HCT116 (cell line): ENCODE measurements at regions not wholly inside any gene's neighbourhood (a gene's known extent, or its start where the extent isn't known, plus 50 kb on each side); places are given as distances from the start of the nearest gene placed in this dataset.

Source experiments
- ATAC-seq: fragments of 200-7000 bp; cut with Tn5 transposase; 2 replicates; pipeline ENCODE4 v1.9.1; 2020; ENCODE audit warnings: mild to moderate bottlenecking, moderate library complexity
- BruUV-seq: library from RNA; stranded (reverse); fragments of 400-500 nt; replicated peaks from 2 replicates; lab custom pipeline; 2021; lab: Mats Ljungman, UMichigan
- CTCF ChIA-PET: fragments of 300-600 bp; sonication (Branson Sonifier 250); formaldehyde crosslinking; loops from one replicate; lab custom pipeline; 2021; ENCODE audit warnings: antibody characterized with exemption; lab: Charles Lee
- POLR2A ChIA-PET: fragments of 300-600, 350-600 bp; sonication (Branson Sonifier 250); formaldehyde crosslinking; loops from one replicate; lab custom pipeline; 2021; ENCODE audit warnings: antibody characterized with exemption; lab: Charles Lee
- RAD21 ChIA-PET, 2 experiments: fragments of 300-600 bp; sonication (Branson Sonifier 250); formaldehyde crosslinking; loops; one replicate each; lab custom pipeline; 2023; ENCODE audit warnings: low total read pairs in 2 of 2; ENCODE audit not compliant: uncharacterized antibody in 2 of 2, unreplicated experiment in 2 of 2, low non-redundant PET in 1 of 2; lab: Charles Lee
- DNase-seq: peaks from one replicate; pipeline ENCODE4 v3.0.0-alpha.2; 2010; ENCODE audit warnings: low read depth, low spot score
- H2AFZ ChIP-seq: fragments of 200-600 bp; shearing (Covaris generic), sonication (generic); 2 replicates; pipeline ENCODE4 v1.6.1; 2017; ENCODE audit warnings: low read depth, mixed run types, mixed read lengths, antibody characterized with exemption, low read length; ENCODE audit not compliant: poor library complexity, severe bottlenecking
- H3K27ac ChIP-seq: 2 replicates; pipeline ENCODE4 v1.5.1; 2012; ENCODE audit warnings: low read depth, low read length
- H3K27me3 ChIP-seq: fragments of 200-600 bp; sonication (generic); 2 replicates; pipeline ENCODE4 v1.6.1; 2016; ENCODE audit warnings: mixed run types, low read length, mixed read lengths; ENCODE audit not compliant: insufficient read depth
- H3K36me3 ChIP-seq, 2 experiments: fragments of 200-500 bp in 1 of 2; fragments of 200-600 bp in 1 of 2; sonication (Bioruptor generic) in 1 of 2; sonication (generic) in 1 of 2; 2 replicates each; pipeline versions ENCODE4 v1.5.1 to v1.6.1; 2014 to 2016; ENCODE audit warnings: low read length in 2 of 2, inconsistent platforms in 1 of 2, mixed read lengths in 1 of 2, mixed run types in 1 of 2; ENCODE audit not compliant: insufficient read depth in 2 of 2, control insufficient read depth in 1 of 2
- H3K4me1 ChIP-seq, 2 experiments: fragments of 200-600 bp in 1 of 2; sonication (generic) in 1 of 2; 2 replicates each; pipeline versions ENCODE4 v1.5.1 to v1.6.1; 2012 to 2017; ENCODE audit warnings: low read length in 2 of 2, inconsistent platforms in 1 of 2, mild to moderate bottlenecking in 1 of 2, mixed read lengths in 1 of 2, mixed run types in 1 of 2, moderate library complexity in 1 of 2; ENCODE audit not compliant: insufficient read depth in 2 of 2, control insufficient read depth in 1 of 2
- H3K4me2 ChIP-seq: fragments of 200-600 bp; sonication (generic); 2 replicates; pipeline ENCODE4 v1.6.1; 2017; ENCODE audit warnings: mixed run types, low read length, mixed read lengths
- H3K4me3 ChIP-seq, 2 experiments: fragments of 200-600 bp in 1 of 2; sonication (generic) in 1 of 2; replicated peaks in 1 of 2; 2 replicates each; pipeline ENCODE4 v1.5.1; 2011 to 2016; ENCODE audit warnings: low read length in 2 of 2, control low read depth in 1 of 2, low read depth in 1 of 2, mild to moderate bottlenecking in 1 of 2, mixed read lengths in 1 of 2, mixed run types in 1 of 2
- H3K79me2 ChIP-seq: fragments of 200-600 bp; sonication (generic); 2 replicates; pipeline ENCODE4 v1.6.1; 2017; ENCODE audit warnings: mild to moderate bottlenecking, mixed run types, low read length, moderate library complexity, mixed read lengths; ENCODE audit not compliant: insufficient read depth
- H3K9ac ChIP-seq: fragments of 200-600 bp; sonication (generic); 2 replicates; pipeline ENCODE4 v1.6.1; 2016; ENCODE audit warnings: low read length, mixed read lengths
- H3K9me2 ChIP-seq: fragments of 200-600 bp; sonication (generic), shearing (Covaris generic); 2 replicates; pipeline ENCODE4 v1.6.1; 2017; ENCODE audit warnings: mixed run types, mild to moderate bottlenecking, moderate library complexity; ENCODE audit not compliant: insufficient read depth
- H3K9me3 ChIP-seq, 2 experiments: fragments of 200-500 bp in 1 of 2; fragments of 200-600 bp in 1 of 2; sonication (Bioruptor generic) in 1 of 2; sonication (generic) in 1 of 2; 2 replicates each; pipeline ENCODE4 v1.6.1; 2014 to 2017; ENCODE audit warnings: low read length in 2 of 2, mixed read lengths in 2 of 2, inconsistent platforms in 1 of 2, low read depth in 1 of 2, mild to moderate bottlenecking in 1 of 2, mixed run types in 1 of 2, moderate library complexity in 1 of 2; ENCODE audit not compliant: control insufficient read depth in 1 of 2, insufficient read depth in 1 of 2
- H4K20me1 ChIP-seq: fragments of 200-600 bp; sonication (generic), shearing (Covaris generic); 2 replicates; pipeline ENCODE4 v1.6.1; 2017; ENCODE audit warnings: mixed run types, mild to moderate bottlenecking, moderate library complexity; ENCODE audit not compliant: insufficient read depth
- EGR1 ChIP-seq: IDR thresholded peaks from 2 replicates; pipeline ENCODE4 v1.6.1; 2012; ENCODE audit warnings: low read depth
- EZH2 ChIP-seq: fragments of 200-600 bp; sonication (generic); IDR thresholded peaks from 2 replicates; pipeline ENCODE4 v1.6.1; 2017; ENCODE audit warnings: antibody characterized with exemption, mixed run types
- EZH2phosphoT487 ChIP-seq: fragments of 200-600 bp; IDR thresholded peaks from 2 replicates; pipeline ENCODE4 v1.6.1; 2018; ENCODE audit warnings: antibody characterized with exemption, borderline replicate concordance
- FOSL1 ChIP-seq: IDR thresholded peaks from 2 replicates; pipeline ENCODE4 v1.6.1; 2012; ENCODE audit warnings: low read depth
- JUND ChIP-seq: IDR thresholded peaks from 2 replicates; pipeline ENCODE4 v1.6.1; 2012
- RAD21 ChIP-seq: IDR thresholded peaks from 2 replicates; pipeline ENCODE4 v1.6.1; 2012; ENCODE audit warnings: low read depth, mild to moderate bottlenecking
- SRF ChIP-seq: IDR thresholded peaks from 2 replicates; pipeline ENCODE4 v1.6.1; 2012; ENCODE audit warnings: low read depth
- TCF7L2 ChIP-seq: IDR thresholded peaks from 2 replicates; pipeline ENCODE4 v1.7.0; 2011; ENCODE audit warnings: borderline replicate concordance, inconsistent platforms; ENCODE audit not compliant: insufficient read depth, insufficient read length; ENCODE audit errors: extremely low read depth
- YY1 ChIP-seq: IDR thresholded peaks from 2 replicates; pipeline ENCODE4 v1.6.1; 2011; ENCODE audit warnings: low read length, low read depth, moderate library complexity, mild to moderate bottlenecking; ENCODE audit not compliant: insufficient replicate concordance; ENCODE audit errors: extremely low read depth
- ZFX ChIP-seq: fragments of 450-650 bp; IDR thresholded peaks from 2 replicates; pipeline ENCODE4 v1.6.1; 2017
- intact Hi-C: fragments of 100-400 bp; cut with micrococcal nuclease; formaldehyde crosslinking; loops from 2 replicates; pipeline ENCODE4 v1.10.0; 2022
- TF ChIP-seq, protein P1 (sequence below): IDR thresholded peaks from 2 replicates; pipeline ENCODE4 v1.6.1; 2011; ENCODE audit warnings: mild to moderate bottlenecking, low read length, moderate library complexity; ENCODE audit not compliant: insufficient replicate concordance; ENCODE audit errors: extremely low read depth
- TF ChIP-seq, protein P2 (sequence below): IDR thresholded peaks from 2 replicates; pipeline ENCODE4 v1.6.1; 2012
- TF ChIP-seq, protein P3 (sequence below): IDR thresholded peaks from 2 replicates; pipeline ENCODE4 v1.6.1; 2012
- TF ChIP-seq, protein P4 (sequence below): IDR thresholded peaks from 2 replicates; pipeline ENCODE4 v1.6.1; 2012; ENCODE audit warnings: low read depth
- TF ChIP-seq, protein P5 (sequence below), 3 experiments: fragments of 200-600 bp in 1 of 3; sonication (generic) in 1 of 3; IDR thresholded peaks in 2 of 3; conservative IDR thresholded peaks in 1 of 3; 2 replicates each; pipeline ENCODE4 v1.5.1; 2012 to 2017; ENCODE audit warnings: low read depth in 2 of 3, low read length in 2 of 3, antibody characterized with exemption in 1 of 3, borderline replicate concordance in 1 of 3, control low read depth in 1 of 3, mild to moderate bottlenecking in 1 of 3, mixed read lengths in 1 of 3, mixed run types in 1 of 3, moderate library complexity in 1 of 3; ENCODE audit not compliant: insufficient read depth in 1 of 3

DNA sequence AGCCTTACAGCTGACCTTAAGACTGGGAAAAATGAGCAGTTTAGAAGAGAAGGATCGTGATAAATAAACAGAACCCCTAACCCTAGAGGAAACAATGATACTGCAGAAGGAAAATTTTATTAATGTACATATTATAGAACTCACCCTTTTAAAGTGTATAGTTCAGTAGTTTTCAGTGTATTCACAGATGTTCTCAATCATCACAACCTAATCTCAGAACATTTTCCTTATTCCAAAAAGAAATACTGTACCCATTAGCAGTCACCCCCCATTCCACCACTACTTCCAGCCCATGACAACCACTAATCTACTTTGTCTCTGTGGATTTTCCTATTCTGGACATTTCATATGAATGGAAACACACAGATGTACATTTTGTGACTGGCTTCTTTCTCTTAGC lies 90.2 kb upstream of the AGTR1 start:
- H2AFZ ChIP-seq: no peak overlapping the region
- H3K4me2 ChIP-seq: no peak overlapping the region
- ChIA-PET CTCF (no interaction called here), RAD21 (no interaction called here)
- no peaks in the 10 kb centered on the region for H3K9me2 ChIP-seq
- intact Hi-C loops: no loop called here
- no peak overlapping the region for H3K4me3 ChIP-seq
- no peak for ATAC-seq
- H3K9ac ChIP-seq: no peak overlapping the region
- no peaks in the 10 kb centered on the region for H3K27me3 ChIP-seq
- H3K79me2 ChIP-seq: no peaks in the 10 kb centered on the region
- TF ChIP-seq EGR1: no peak
- no peak for TF ChIP-seq RAD21
- no peak for TF ChIP-seq TCF7L2
- TF ChIP-seq, protein P1, sequence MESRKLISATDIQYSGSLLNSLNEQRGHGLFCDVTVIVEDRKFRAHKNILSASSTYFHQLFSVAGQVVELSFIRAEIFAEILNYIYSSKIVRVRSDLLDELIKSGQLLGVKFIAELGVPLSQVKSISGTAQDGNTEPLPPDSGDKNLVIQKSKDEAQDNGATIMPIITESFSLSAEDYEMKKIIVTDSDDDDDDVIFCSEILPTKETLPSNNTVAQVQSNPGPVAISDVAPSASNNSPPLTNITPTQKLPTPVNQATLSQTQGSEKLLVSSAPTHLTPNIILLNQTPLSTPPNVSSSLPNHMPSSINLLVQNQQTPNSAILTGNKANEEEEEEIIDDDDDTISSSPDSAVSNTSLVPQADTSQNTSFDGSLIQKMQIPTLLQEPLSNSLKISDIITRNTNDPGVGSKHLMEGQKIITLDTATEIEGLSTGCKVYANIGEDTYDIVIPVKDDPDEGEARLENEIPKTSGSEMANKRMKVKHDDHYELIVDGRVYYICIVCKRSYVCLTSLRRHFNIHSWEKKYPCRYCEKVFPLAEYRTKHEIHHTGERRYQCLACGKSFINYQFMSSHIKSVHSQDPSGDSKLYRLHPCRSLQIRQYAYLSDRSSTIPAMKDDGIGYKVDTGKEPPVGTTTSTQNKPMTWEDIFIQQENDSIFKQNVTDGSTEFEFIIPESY: no peak
- no peak for TF ChIP-seq SRF
- TF ChIP-seq JUND: no peak
- TF ChIP-seq, protein P2, sequence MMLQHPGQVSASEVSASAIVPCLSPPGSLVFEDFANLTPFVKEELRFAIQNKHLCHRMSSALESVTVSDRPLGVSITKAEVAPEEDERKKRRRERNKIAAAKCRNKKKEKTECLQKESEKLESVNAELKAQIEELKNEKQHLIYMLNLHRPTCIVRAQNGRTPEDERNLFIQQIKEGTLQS: no peak
- TF ChIP-seq, protein P3, sequence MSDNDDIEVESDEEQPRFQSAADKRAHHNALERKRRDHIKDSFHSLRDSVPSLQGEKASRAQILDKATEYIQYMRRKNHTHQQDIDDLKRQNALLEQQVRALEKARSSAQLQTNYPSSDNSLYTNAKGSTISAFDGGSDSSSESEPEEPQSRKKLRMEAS: no peak
- no peak for TF ChIP-seq EZH2
- TF ChIP-seq EZH2phosphoT487: no peak
- TF ChIP-seq ZFX: no peak
- TF ChIP-seq, protein P4, sequence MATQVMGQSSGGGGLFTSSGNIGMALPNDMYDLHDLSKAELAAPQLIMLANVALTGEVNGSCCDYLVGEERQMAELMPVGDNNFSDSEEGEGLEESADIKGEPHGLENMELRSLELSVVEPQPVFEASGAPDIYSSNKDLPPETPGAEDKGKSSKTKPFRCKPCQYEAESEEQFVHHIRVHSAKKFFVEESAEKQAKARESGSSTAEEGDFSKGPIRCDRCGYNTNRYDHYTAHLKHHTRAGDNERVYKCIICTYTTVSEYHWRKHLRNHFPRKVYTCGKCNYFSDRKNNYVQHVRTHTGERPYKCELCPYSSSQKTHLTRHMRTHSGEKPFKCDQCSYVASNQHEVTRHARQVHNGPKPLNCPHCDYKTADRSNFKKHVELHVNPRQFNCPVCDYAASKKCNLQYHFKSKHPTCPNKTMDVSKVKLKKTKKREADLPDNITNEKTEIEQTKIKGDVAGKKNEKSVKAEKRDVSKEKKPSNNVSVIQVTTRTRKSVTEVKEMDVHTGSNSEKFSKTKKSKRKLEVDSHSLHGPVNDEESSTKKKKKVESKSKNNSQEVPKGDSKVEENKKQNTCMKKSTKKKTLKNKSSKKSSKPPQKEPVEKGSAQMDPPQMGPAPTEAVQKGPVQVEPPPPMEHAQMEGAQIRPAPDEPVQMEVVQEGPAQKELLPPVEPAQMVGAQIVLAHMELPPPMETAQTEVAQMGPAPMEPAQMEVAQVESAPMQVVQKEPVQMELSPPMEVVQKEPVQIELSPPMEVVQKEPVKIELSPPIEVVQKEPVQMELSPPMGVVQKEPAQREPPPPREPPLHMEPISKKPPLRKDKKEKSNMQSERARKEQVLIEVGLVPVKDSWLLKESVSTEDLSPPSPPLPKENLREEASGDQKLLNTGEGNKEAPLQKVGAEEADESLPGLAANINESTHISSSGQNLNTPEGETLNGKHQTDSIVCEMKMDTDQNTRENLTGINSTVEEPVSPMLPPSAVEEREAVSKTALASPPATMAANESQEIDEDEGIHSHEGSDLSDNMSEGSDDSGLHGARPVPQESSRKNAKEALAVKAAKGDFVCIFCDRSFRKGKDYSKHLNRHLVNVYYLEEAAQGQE: no peak
- TF ChIP-seq, protein P5, sequence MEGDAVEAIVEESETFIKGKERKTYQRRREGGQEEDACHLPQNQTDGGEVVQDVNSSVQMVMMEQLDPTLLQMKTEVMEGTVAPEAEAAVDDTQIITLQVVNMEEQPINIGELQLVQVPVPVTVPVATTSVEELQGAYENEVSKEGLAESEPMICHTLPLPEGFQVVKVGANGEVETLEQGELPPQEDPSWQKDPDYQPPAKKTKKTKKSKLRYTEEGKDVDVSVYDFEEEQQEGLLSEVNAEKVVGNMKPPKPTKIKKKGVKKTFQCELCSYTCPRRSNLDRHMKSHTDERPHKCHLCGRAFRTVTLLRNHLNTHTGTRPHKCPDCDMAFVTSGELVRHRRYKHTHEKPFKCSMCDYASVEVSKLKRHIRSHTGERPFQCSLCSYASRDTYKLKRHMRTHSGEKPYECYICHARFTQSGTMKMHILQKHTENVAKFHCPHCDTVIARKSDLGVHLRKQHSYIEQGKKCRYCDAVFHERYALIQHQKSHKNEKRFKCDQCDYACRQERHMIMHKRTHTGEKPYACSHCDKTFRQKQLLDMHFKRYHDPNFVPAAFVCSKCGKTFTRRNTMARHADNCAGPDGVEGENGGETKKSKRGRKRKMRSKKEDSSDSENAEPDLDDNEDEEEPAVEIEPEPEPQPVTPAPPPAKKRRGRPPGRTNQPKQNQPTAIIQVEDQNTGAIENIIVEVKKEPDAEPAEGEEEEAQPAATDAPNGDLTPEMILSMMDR (IDR thresholded peaks at IDR 0.05 in 2 of 3, conservative IDR thresholded peaks at IDR 0.05 in 1 of 3; ENCODE audit: borderline replicate concordance in 1 of 3, insufficient read depth in 1 of 3, low read depth in 2 of 3, low read length in 2 of 3): no peak
- TF ChIP-seq YY1: no peak
- TF ChIP-seq FOSL1: no peak
- TF ChIP-seq, all 23 proteins: peak for 0
- H3K27ac ChIP-seq: no peak overlapping the region
- H4K20me1 ChIP-seq: no peaks in the 10 kb centered on the region
- no TSS peak for BruUV-seq
- H3K4me1 ChIP-seq: no peaks in the 10 kb centered on the region
- DNase-seq: no peak
- H3K36me3 ChIP-seq: no peaks in the 10 kb centered on the region
- no peaks in the 10 kb centered on the region for H3K9me3 ChIP-seq
- POLR2A ChIA-PET: no interaction called here
